HEK293 (cell line): ENCODE measurements at regions not wholly inside any gene's neighbourhood (a gene's known extent, or its start where the extent isn't known, plus 50 kb on each side); places are given as distances from the start of the nearest gene placed in this dataset.

Experiments
- ZBTB7A ChIP-seq: fragments of 450-650 bp; formaldehyde crosslinking; IDR thresholded peaks from 2 replicates; pipeline ENCODE4 v1.5.1; 2016; ENCODE audit warnings: low read depth, missing biosample characterization, missing genetic modification characterization
- ZNF274 ChIP-seq, 2 experiments: fragments of 200-500 bp in 1 of 2; fragments of 450-650 bp in 1 of 2; sonication (Bioruptor generic) in 1 of 2; formaldehyde crosslinking in 1 of 2; IDR thresholded peaks; 2 replicates each; pipeline versions ENCODE4 v1.5.1 to v1.6.1; 2014 to 2016; ENCODE audit warnings: borderline replicate concordance in 1 of 2, inconsistent platforms in 1 of 2, low read length in 1 of 2, missing biosample characterization in 1 of 2, missing genetic modification characterization in 1 of 2
- ZNF571 ChIP-seq: fragments of 450-650 bp; formaldehyde crosslinking; IDR thresholded peaks from 2 replicates; pipeline ENCODE4 v1.5.0; 2017; ENCODE audit warnings: missing biosample characterization, missing genetic modification characterization
- TF ChIP-seq, protein P1 (sequence below): fragments of 450-650 bp; formaldehyde crosslinking; IDR thresholded peaks from 2 replicates; pipeline ENCODE4 v1.5.1; 2016; ENCODE audit warnings: missing biosample characterization, missing genetic modification characterization
- TF ChIP-seq, protein P2 (sequence below): sonication (generic); formaldehyde crosslinking; IDR thresholded peaks from 2 replicates; pipeline ENCODE4 v1.8.1; 2022; ENCODE audit warnings: mild to moderate bottlenecking, moderate library complexity, missing genetic modification reagents
- TF ChIP-seq, protein P3 (sequence below): IDR thresholded peaks from 2 replicates; pipeline ENCODE4 v1.6.1; 2011; ENCODE audit warnings: mild to moderate bottlenecking, low read depth, low read length, borderline replicate concordance
- TF ChIP-seq, protein P4 (sequence below): fragments of 450-650 bp; formaldehyde crosslinking; IDR thresholded peaks from 2 replicates; pipeline ENCODE4 v1.5.1; 2016; ENCODE audit warnings: missing biosample characterization, missing genetic modification characterization
- TF ChIP-seq, protein P5 (sequence below): fragments of 450-650 bp; formaldehyde crosslinking; IDR thresholded peaks from 2 replicates; pipeline ENCODE4 v1.5.1; 2016; ENCODE audit warnings: missing biosample characterization, missing genetic modification characterization, low read depth
- TF ChIP-seq, protein P6 (sequence below): fragments of 450-650 bp; formaldehyde crosslinking; IDR thresholded peaks from 2 replicates; pipeline ENCODE4 v1.5.1; 2016; ENCODE audit warnings: missing biosample characterization, missing genetic modification characterization

DNA sequence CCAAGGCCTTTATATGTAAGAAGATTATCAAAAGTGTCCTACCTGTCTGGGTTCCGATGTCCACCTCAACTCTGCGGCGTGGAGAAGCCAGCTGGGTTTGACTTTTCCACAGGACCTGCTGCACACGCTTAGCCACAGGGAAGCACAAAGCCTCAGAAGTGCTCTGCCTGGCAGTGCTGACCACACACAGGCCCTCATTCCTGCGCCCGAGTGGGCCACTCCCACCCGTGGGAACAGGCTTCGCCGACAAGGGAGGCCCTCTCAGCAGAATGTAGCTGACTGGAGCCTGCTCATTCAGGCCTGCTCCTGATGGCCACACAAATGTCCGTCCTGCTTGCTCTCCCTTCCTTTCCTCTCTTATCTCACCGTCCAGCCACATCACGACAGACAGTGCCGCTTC, 221.4 kb upstream of the LRRN1 start:
- TF ChIP-seq, protein P1, sequence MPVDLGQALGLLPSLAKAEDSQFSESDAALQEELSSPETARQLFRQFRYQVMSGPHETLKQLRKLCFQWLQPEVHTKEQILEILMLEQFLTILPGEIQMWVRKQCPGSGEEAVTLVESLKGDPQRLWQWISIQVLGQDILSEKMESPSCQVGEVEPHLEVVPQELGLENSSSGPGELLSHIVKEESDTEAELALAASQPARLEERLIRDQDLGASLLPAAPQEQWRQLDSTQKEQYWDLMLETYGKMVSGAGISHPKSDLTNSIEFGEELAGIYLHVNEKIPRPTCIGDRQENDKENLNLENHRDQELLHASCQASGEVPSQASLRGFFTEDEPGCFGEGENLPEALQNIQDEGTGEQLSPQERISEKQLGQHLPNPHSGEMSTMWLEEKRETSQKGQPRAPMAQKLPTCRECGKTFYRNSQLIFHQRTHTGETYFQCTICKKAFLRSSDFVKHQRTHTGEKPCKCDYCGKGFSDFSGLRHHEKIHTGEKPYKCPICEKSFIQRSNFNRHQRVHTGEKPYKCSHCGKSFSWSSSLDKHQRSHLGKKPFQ (tag by site-specific recombination), result no peak
- no peak for TF ChIP-seq ZNF274 (IDR thresholded peaks at IDR 0.05; ENCODE audit: low read length)
- no peak for TF ChIP-seq ZNF274 (tag by site-specific recombination; IDR thresholded peaks at IDR 0.05; ENCODE audit: borderline replicate concordance)
- TF ChIP-seq, protein P2, sequence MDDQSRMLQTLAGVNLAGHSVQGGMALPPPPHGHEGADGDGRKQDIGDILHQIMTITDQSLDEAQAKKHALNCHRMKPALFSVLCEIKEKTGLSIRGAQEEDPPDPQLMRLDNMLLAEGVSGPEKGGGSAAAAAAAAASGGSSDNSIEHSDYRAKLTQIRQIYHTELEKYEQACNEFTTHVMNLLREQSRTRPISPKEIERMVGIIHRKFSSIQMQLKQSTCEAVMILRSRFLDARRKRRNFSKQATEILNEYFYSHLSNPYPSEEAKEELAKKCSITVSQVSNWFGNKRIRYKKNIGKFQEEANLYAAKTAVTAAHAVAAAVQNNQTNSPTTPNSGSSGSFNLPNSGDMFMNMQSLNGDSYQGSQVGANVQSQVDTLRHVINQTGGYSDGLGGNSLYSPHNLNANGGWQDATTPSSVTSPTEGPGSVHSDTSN (CRISPR knock-in tag), result no peak
- TF ChIP-seq, protein P3, sequence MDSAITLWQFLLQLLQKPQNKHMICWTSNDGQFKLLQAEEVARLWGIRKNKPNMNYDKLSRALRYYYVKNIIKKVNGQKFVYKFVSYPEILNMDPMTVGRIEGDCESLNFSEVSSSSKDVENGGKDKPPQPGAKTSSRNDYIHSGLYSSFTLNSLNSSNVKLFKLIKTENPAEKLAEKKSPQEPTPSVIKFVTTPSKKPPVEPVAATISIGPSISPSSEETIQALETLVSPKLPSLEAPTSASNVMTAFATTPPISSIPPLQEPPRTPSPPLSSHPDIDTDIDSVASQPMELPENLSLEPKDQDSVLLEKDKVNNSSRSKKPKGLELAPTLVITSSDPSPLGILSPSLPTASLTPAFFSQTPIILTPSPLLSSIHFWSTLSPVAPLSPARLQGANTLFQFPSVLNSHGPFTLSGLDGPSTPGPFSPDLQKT, result no peak
- TF ChIP-seq, protein P4, sequence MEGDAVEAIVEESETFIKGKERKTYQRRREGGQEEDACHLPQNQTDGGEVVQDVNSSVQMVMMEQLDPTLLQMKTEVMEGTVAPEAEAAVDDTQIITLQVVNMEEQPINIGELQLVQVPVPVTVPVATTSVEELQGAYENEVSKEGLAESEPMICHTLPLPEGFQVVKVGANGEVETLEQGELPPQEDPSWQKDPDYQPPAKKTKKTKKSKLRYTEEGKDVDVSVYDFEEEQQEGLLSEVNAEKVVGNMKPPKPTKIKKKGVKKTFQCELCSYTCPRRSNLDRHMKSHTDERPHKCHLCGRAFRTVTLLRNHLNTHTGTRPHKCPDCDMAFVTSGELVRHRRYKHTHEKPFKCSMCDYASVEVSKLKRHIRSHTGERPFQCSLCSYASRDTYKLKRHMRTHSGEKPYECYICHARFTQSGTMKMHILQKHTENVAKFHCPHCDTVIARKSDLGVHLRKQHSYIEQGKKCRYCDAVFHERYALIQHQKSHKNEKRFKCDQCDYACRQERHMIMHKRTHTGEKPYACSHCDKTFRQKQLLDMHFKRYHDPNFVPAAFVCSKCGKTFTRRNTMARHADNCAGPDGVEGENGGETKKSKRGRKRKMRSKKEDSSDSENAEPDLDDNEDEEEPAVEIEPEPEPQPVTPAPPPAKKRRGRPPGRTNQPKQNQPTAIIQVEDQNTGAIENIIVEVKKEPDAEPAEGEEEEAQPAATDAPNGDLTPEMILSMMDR (tag by site-specific recombination), result no peak
- no peak for TF ChIP-seq ZNF571 (tag by site-specific recombination)
- TF ChIP-seq ZBTB7A (tag by site-specific recombination), result no peak
- TF ChIP-seq, protein P5, sequence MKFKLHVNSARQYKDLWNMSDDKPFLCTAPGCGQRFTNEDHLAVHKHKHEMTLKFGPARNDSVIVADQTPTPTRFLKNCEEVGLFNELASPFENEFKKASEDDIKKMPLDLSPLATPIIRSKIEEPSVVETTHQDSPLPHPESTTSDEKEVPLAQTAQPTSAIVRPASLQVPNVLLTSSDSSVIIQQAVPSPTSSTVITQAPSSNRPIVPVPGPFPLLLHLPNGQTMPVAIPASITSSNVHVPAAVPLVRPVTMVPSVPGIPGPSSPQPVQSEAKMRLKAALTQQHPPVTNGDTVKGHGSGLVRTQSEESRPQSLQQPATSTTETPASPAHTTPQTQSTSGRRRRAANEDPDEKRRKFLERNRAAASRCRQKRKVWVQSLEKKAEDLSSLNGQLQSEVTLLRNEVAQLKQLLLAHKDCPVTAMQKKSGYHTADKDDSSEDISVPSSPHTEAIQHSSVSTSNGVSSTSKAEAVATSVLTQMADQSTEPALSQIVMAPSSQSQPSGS (tag by site-specific recombination), result no peak
- TF ChIP-seq, protein P6, sequence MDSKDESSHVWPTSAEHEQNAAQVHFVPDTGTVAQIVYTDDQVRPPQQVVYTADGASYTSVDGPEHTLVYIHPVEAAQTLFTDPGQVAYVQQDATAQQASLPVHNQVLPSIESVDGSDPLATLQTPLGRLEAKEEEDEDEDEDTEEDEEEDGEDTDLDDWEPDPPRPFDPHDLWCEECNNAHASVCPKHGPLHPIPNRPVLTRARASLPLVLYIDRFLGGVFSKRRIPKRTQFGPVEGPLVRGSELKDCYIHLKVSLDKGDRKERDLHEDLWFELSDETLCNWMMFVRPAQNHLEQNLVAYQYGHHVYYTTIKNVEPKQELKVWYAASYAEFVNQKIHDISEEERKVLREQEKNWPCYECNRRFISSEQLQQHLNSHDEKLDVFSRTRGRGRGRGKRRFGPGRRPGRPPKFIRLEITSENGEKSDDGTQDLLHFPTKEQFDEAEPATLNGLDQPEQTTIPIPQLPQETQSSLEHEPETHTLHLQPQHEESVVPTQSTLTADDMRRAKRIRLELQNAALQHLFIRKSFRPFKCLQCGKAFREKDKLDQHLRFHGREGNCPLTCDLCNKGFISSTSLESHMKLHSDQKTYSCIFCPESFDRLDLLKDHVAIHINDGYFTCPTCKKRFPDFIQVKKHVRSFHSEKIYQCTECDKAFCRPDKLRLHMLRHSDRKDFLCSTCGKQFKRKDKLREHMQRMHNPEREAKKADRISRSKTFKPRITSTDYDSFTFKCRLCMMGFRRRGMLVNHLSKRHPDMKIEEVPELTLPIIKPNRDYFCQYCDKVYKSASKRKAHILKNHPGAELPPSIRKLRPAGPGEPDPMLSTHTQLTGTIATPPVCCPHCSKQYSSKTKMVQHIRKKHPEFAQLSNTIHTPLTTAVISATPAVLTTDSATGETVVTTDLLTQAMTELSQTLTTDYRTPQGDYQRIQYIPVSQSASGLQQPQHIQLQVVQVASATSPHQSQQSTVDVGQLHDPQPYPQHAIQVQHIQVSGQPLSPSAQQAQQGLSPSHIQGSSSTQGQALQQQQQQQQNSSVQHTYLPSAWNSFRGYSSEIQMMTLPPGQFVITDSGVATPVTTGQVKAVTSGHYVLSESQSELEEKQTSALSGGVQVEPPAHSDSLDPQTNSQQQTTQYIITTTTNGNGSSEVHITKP, result no peak
